NCI-H82 (cell line): ENCODE measurements at regions not wholly inside any gene's neighbourhood (a gene's known extent, or its start where the extent isn't known, plus 50 kb on each side); places are given as distances from the start of the nearest gene placed in this dataset.
A peak's percentile ranks its signal among the peaks of the same experiment; 100 is the strongest.
"Not testable (repeated sequence)": the region's sequence is repeated elsewhere in the genome, so short reads cannot be mapped to it uniquely, and the experiment has no call there.

Experiments
- DNase-seq: peaks from one replicate; lab custom pipeline; 2025; lab: John Stamatoyannopoulos, UW

- no peak for DNase-seq
Observed at GRCh38 chr12:66775871-66776270, 97.0 kb upstream of the GRIP1 start.

GRCh38 chr12:66776974-66777373 is 98.1 kb upstream of the GRIP1 start:
- no peak for DNase-seq

- DNase-seq: no peak
Observed at GRCh38 chr12:66779466-66779865, 100.6 kb upstream of the GRIP1 start.

GRCh38 chr12:66786531-66787308 is 107.8 kb upstream of the GRIP1 start:
- peak; percentile 54 for DNase-seq

GRCh38 chr12:66799551-66799950 is 120.7 kb upstream of the GRIP1 start:
- DNase-seq: no peak

- DNase-seq: peak; percentile 10
Observed at GRCh38 chr12:66800046-66800445, 121.2 kb upstream of the GRIP1 start.

- DNase-seq: peak; percentile 51
Observed at GRCh38 chr12:66803930-66804329, 125.1 kb upstream of the GRIP1 start.

GRCh38 chr12:66804563-66804974 is 125.7 kb upstream of the GRIP1 start:
- DNase-seq: peak; percentile 79

GRCh38 chr12:66808606-66809005 is 129.7 kb upstream of the GRIP1 start:
- peak; percentile 29 for DNase-seq

GRCh38 chr12:66813137-66813892 is 134.4 kb upstream of the GRIP1 start:
- DNase-seq: peak; percentile 29

- DNase-seq: no peak
Observed at GRCh38 chr12:66819587-66819986, 140.7 kb upstream of the GRIP1 start.

- no peak for DNase-seq
Observed at GRCh38 chr12:66822961-66823360, 144.1 kb upstream of the GRIP1 start.

- peak; percentile 16 for DNase-seq
Observed at GRCh38 chr12:66823857-66824570, 145.1 kb upstream of the GRIP1 start.

GRCh38 chr12:66825921-66826320 is 147.0 kb upstream of the GRIP1 start:
- not testable (repeated sequence) for DNase-seq

- no peak for DNase-seq
Observed at GRCh38 chr12:66829660-66830325, 150.9 kb upstream of the GRIP1 start.

- no peak for DNase-seq
Observed at GRCh38 chr12:66831495-66831894, 152.6 kb upstream of the GRIP1 start.

GRCh38 chr12:66832997-66833396 is 154.1 kb upstream of the GRIP1 start:
- DNase-seq: no peak

GRCh38 chr12:66836623-66837310 is 157.9 kb upstream of the GRIP1 start:
- no peak for DNase-seq

- DNase-seq: no peak
Observed at GRCh38 chr12:66837311-66837627, 158.4 kb upstream of the GRIP1 start.

- no peak for DNase-seq
Observed at GRCh38 chr12:66838366-66838765, 159.5 kb upstream of the GRIP1 start.

- DNase-seq: no peak
Observed at GRCh38 chr12:66848967-66849366, 170.1 kb upstream of the GRIP1 start.

GRCh38 chr12:66851134-66851533 is 172.3 kb upstream of the GRIP1 start:
- DNase-seq: no peak
